Stimulated activated CD8-positive, alpha-beta memory T cell treated with anti-CD3 and anti-CD28 coated beads, Interleukin-7, amount 100 ng/mL, for 4 hours (primary cell): ENCODE measurements at regions not wholly inside any gene's neighbourhood (a gene's known extent, or its start where the extent isn't known, plus 50 kb on each side); places are given as distances from the start of the nearest gene placed in this dataset.
"Not testable (repeated sequence)": the region's sequence is repeated elsewhere in the genome, so short reads cannot be mapped to it uniquely, and the experiment has no call there.

ENCODE experiments used
- DNase-seq, 2 donors: peaks; one replicate each; pipeline ENCODE4 v3.0.0-alpha.2; 2020; ENCODE audit warnings: low read depth in 2 of 2

DNA sequence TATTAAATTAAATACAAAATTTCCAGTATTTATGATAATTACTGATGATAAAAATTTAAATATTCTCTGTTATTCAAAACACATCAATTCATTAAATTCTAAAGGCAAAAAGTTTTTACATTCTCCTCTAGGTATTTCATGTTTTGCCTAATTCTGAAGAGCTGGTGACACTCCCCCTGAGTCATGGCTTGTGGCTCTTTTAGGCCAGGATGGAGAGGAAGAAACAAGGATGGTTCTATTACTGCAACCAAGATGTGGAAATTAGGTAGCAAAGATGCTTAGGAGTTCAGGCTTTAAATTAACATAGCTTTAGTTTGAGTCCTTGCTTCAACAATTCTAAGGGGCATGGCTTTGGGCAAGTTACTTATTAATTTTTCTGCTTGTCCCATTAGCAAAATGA lies 1295.8 kb downstream of the EFNA5 start:
- DNase-seq, result no peak

DNA sequence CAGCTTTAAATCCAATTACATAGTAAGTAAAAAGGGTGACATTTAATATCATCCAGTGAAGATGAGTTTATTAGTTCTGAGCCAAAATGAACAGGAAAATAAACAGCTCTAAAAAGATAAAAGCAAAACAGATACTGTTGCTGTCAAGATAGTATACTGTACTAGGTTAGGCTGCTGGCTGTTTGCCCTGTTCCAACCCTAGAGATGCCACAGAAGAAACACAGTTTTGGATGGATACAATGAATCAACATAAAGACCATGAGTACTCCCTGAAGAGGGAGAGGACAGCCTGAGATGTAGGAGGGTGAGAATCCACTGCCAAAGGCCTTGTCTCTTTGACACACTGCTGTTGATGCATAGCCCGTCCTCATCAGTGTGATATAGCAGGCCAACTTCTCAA lies 1302.7 kb downstream of the EFNA5 start:
- DNase-seq, result no peak

DNA sequence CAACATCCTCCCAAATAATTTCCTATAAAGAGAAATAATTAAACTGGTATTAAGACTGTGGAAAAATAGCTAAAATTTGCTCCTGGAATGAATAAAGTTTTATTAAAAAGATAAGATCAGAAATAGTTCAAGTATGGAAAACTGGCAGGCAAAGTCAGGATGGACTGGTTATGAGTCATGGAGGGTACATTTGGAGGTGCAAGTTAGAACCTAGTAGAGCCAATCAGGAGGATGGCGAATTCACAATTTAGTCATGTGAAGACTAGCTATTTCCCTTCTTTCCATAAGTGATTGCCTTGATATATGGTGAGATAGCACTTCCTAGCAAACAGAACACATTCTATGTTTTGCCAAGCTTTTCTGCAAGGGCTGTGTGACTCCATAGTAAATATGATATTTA lies 1303.5 kb downstream of the EFNA5 start:
- no peak for DNase-seq

DNA sequence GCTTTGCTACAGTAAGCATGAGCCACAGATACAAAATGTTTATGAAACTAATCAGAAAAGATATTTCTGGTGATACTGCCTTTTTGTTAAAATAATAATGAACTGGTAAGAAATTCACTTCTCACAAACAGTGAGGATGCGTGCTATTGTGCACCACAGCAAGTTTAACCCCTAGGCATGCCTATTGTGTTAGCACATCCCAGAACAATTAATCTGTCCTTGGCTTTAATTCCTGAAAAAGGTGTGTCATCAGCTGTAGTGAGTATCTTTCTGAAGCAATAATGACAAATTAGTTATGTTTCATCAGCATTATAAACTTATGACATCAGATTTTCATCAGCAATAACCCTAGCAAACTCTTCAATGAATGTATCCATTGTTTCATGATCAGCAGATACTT lies 1307.2 kb downstream of the EFNA5 start:
- DNase-seq, result no peak

DNA sequence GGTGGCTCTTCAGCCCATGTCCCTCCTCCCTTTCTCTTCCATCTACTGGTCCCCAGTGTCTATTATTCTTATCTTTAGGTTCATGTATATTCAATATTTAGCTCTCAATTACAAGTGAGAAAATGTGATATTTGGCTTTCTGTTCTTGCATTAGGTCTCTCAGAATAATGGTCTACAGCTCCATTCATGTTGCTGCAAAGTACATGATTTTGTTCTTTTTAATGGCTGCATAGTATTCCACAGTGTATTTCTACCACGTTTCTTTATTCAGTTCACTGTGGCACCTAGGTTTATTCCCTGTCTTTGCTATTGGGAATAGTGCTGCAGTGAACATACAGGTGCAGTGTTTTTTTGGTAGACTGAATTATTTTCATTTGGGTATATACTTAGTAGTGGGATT lies 1308.8 kb downstream of the EFNA5 start:
- DNase-seq, result no peak

DNA sequence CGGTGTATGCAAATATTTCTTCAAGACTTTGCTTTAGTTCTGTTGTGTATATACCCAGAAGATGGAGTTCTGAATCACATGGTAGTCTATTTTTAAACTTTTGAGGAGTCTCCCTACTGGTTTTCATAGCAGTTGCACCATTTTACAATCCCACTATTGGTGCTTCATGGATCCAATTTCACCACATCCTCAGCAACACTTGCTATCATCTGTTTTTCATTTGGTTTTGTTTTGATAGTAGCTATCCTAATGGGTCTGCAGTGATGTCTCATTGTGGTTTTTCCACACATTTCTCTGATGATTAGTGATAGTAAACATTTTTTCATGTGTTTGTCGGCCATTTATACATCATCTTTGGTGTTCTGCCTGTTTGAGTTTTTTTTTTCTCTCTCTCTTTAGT lies 1339.3 kb downstream of the EFNA5 start:
- no peak for DNase-seq

DNA sequence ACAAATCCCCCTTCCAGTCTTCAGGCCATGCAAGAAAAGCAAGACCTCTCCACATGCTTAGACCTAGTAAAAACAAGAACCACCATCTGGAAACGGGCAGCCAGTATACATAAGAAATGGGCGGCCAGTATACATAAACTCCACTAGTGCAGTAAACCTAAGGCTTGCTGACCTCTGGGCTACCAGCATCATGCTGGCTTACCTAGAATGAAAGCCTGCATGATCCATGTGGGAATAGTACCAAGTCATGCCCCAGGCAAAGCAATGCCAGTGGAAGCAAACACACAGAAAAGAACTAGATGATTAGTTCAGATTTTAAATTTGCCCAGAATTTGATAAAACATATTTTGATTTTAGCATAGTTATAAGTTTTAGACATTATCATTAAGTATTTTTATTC lies 1346.4 kb downstream of the EFNA5 start:
- DNase-seq, result no peak

DNA sequence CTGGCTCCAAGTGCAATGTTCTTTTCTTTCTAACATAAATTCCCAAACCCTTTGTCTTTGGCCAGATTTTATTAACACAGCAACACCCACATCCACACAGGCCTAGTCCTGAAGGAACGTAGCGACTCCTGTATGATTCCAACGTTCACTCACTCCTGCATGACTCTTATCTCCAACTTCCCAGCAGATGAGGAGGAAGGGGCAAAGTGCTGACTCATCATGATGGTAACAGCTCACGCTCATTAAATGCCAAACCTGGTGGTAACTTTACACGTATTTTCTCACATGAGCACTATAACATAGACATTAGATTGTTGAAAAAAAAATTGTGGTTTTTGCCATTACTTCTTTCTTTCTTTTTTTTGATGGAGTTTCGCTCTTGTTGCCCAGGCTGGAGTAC lies 1349.5 kb downstream of the EFNA5 start:
- DNase-seq, result no peak

DNA sequence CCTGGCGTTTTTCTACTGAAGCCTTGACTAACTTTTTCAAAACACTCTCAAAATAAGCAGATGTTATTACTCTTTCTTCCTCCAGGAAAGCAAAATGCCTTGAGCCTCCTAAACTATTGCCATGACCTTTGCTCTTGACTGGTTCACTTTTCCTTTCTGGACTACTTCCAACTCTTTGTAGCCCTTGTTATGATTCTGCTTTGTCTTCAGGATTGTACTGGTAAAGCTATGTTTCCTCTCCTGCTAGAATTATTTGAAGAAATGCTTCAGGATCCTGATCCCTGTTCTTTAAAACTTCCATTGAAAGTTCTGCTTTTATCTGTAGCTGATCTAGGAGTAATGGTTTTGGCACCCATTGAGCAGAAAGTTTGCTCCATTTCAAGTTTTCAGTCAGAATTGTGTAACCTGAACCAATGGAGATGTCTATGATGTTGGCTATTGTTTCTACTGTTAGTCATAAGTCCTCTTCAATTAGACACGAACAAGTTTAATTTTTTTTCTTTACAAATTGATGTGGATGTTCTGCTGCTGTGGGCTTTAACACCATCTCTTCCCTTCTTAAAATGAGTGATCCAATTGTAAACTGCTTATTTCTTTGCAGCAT lies 1356.4 kb downstream of the EFNA5 start:
- no peak for DNase-seq

DNA sequence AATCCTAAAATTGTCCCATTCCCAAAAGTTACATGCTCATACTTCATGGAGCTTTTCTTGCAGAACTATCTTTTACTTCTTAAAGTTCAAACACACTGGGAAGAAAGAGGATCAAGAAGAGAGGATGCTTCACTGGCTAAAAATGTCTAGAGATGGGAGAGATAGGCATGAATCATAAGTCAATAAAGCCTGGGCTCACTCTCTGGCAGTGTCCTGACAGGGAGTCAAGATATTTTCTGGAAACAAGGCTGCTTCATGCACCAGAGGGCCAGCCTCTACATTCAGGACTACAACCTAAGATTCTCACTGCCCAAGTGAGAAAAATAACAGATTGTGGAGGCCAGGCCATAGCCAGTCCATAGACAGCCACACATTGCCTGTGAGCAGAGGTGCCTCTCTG lies 1358.4 kb downstream of the EFNA5 start:
- DNase-seq, result no peak

DNA sequence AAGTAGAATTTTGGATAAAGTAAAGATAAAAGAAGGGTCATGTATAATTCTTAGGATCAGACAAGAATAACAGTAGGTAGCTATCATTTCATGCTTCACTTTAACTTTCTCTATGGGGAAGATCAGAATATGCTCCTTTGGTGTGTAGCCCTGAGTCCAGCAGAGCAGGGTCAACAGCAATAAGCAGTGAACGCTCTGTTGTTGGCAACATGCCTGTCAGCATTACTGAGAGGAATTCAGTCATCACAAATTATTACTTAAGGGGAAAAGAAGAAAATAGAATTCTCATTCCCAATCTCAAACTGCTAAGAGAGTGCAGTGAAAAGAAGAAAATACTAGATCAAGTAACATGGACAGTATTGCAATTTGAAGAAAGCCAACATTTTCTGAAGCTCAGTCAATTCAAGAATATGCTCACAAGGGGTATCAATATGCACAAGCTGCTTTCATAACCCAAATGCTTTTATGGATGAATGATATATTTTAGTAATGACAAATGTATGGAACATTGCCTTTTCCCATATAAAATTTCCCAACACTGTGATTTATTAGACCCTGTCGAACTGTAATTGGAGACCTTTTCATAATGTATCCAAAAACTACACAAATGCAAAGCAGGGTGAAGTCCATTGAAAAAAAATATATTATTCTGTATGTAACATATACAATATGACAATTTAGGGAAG lies 1359.4 kb downstream of the EFNA5 start:
- DNase-seq, result no peak

DNA sequence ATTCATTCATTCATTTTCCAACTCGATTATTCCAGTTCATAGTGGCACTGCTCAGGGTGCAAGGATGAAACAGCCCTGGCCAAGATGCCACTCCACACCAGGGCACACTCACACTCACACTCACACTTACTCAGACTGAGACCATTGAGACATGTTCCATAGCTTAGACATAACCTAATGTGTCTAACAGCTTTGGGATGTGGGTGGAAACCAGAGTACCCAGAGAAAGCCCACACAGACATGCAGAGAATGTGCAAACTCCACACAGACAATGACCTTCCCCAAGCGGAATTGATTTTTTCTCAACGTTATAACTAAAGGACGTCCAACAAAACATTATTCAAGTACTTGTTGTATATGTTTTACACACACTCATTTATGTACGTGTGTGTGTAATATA lies 1363.5 kb downstream of the EFNA5 start:
- no peak for DNase-seq

DNA sequence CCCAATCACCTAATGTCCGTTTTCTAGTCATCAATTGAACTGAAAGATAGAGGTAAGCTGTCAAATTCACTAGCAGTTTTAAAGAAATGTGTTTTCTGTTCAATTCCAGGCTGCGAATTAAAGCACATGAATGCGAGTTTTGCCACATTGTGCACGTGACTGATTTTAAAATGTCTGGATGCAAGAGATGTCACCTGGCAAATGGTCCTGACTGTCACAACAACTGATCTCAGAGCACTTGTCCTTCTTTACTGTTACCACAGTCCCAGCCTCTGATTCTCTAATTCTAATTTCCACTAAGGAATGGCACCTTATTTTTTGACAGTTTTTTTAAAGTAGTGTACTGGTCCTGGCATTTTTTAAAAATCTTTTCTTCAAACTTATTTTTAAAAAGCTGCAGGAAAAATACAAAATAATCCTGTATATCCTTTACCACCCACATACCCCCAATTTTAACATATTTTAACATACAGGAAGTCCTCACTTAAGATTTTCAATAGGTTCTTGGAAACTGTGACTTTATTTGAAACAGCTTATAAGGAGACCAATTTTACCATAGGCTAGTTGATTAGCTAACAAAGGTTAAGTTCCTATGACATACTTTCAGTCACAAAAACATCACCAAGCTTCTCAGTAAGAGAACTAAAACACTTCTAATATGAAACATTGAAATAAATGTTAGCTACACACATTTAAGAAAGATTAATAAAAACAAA lies 1364.3 kb downstream of the EFNA5 start:
- DNase-seq, result no peak

DNA sequence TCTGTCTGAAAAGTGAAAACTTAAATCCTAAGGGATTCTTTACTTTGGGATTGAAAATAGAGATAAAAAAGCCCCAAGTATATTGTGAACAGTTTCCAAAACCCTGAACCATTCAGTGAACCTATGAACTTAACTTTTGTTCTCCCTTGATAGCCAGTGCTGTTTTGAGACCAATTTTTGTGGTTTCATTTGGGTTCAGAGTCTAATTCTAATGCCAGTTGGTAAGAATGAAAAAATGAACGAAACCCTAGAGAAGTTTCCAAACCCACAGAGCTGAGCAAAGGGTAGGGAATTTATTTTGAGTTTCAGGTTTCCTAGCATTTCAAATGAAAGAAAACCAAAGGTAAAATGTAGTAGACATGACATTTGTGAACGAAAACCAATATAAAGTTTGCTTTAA lies 1366.8 kb downstream of the EFNA5 start:
- no peak for DNase-seq

DNA sequence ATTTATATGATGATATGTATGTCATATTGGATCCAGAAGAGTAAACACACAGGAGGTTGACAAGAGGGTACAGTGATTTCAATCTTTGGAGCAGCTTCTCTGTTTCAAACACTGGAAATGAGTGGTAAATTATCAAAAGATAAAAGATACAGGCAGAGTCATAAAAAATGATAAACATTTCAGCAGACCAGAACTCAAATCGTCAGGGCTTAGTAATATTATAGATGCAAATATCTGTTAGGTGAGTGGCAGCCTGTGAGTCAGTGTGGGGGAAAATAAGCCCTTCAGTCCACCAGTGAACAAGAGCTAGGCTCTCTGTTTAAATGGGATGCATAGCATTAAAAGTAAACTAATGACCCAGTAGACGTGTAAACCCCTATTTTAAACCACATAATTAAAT lies 1378.1 kb downstream of the EFNA5 start:
- no peak for DNase-seq

DNA sequence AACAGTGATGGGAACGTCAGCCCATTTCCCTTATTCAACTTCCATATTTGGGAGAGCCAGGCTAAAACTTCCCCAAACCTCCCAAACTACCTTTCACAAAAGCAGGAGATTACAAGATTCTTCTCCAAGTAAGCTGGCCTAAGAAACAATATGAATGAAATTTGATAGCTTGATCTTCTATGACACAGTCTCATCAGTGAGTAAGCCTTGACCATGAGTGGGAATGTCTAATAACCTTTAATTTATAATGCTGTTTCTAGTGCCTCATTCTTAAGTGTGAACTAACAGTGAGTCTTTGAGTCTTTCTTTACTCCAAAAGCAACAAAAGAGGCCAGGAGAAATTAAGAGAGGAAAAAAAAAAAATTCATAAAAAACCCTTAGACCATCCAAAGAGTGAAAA lies 1379.9 kb downstream of the EFNA5 start:
- DNase-seq, result no peak

DNA sequence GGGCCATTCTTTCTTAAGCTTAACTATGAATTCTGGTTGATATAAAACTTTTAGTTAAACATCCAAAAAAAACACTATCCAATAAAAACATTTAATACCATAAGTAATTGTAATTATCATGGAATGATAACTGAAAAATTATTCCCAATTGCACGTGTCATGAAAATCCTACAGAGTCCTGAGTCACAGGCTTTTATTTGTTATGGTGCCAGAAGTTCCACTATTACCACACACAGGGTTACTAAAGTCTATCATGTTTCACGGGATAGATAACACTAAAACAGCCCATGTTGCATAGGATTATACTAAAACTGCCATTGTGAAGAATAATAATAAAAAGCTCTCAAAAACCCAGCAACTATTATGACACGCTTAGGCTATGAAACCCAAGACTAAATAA lies 1381.8 kb downstream of the EFNA5 start:
- no peak for DNase-seq

DNA sequence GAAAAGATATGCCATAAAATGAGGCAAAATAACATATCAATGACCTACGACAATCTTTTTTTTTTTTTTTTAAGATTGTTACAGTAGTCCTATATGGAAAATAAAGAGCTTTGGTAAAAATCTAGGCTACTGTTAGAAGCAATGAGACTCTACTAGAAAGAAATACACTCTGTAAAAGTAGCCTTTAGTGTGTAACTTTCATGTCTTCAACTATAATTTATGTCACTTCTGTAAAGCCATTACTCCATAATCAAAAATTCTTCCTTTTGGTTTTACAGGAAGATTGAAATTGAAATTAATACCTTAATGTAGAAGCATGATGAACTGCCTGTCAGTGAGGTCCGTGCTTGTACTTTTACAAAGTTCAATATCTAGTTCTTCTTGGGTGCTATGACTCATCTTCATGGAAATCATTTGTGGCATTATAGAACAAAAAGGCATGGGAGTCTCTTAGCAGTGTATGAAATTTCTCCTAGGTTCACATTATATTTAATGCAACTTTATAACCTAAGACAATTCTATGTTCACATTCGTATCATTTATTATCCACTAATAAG lies 1393.1 kb downstream of the EFNA5 start:
- no peak for DNase-seq

DNA sequence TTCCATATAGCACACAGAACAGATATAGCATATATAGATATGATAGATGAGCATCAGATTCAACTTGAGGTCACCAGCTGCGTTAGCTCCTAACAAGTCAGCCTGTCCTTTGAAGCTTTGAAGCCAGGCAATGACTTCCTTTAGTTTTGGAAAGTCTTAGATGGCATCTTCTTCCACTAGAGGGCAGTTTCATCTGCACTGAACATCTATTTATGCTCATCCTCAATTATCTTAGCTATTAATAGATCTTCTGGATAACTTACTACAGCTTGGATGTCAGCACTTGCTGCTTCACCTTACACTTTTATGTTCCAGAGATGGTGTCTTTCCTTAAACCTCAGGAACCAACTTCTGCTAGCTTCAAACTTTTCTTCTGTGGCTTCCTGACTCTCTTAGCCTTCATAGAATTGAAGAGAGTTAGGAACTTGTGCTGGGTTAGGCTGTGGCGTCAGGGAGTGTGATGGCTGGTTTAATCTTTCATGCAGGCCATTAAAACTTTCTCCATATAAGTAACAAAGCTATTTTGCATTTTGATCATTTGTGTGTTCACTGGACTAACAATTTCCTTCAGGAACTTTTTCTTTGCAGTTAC lies 1401.4 kb downstream of the EFNA5 start:
- DNase-seq, result no peak

DNA sequence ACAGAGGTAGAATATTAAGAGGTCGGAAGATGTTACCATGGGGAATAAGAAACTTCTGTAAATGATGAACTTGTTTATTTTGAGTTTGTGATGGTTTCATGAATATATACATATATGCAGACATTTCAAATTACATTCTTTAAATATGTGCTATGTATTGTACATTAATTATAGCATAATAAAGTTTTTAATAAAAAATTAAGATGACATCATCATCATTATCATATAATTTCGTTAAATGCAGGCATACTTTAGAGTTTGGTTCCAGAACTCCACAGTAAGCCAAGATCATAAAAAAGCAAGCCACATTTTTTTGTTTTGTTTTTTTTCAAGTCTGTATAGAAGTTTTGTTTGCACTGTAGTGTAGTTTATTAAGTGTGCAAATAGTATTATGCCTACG lies 1403.5 kb downstream of the EFNA5 start:
- no peak for DNase-seq

DNA sequence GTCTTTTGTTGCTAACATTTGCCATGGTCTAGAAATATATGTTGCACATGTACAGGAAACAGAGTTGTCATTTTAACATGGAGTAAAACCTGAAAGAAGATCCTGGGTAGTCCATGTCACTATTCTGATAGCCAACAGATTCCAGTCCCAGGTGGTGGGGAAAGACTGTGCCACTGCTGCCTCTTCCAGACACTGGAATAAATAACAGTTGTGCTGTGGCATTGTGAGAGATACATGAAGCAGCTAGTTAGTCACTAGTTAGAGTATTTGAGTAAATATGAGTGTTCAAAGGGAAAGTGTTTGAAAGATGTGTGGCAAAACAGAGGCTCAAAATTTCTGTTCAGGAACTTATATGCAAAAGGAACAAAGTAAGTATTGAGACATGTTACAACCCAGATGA lies 1408.3 kb downstream of the EFNA5 start:
- no peak for DNase-seq

DNA sequence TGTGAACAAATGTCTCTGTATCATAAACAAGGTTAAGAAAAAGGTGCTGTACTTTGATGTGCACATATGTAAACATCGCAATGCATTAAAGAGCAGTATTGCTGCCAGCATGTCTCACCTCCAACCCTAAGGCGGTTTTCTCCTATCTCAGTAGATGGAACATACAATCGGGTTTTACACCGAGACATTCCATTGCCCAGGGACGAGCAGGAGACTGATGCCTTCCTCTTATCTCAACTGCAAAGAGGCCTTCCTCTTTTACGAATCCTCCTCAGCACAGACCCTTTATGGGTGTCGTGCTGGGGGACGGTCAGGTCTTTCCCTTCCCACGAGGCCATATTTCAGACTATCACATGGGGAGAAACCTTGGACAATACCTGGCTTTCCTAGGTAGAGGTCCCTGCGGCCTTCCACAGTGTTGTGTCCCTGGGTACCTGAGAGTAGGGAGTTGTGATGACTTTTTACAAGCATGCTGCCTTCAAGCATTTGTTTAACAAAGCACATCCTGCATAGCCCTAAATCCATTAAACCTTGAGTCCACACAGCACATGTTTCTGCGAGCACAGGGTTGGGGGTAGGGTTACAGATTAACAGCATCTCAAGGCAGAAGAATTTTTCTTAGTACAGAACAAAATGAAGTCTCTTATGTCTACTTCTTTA lies 1411.2 kb downstream of the EFNA5 start:
- not testable (repeated sequence) for DNase-seq
